Activated T-helper 17 cell treated with anti-CD3 and anti-CD28 coated beads, Interleukin-2, amount 50 U/mL, for 72 hours (primary cell): ENCODE measurements at regions not wholly inside any gene's neighbourhood (a gene's known extent, or its start where the extent isn't known, plus 50 kb on each side); places are given as distances from the start of the nearest gene placed in this dataset.
"Not testable (repeated sequence)": the region's sequence is repeated elsewhere in the genome, so short reads cannot be mapped to it uniquely, and the experiment has no call there.

Source experiments
- ATAC-seq: fragments of 150-1000 bp; cut with Tn5 transposase; replicated peaks from 2 replicates; pipeline ENCODE4 v1.10.0; 2021; ENCODE audit warnings: mild to moderate bottlenecking, moderate library complexity
- H3K27ac Mint-ChIP-seq: one replicate; pipeline ENCODE4 v1.8.0; 2022; ENCODE audit warnings: mixed read lengths
- H3K27me3 Mint-ChIP-seq: one replicate; pipeline ENCODE4 v1.8.0; 2022; ENCODE audit warnings: mixed read lengths
- H3K36me3 Mint-ChIP-seq: one replicate; pipeline ENCODE4 v1.8.0; 2022; ENCODE audit warnings: low read depth, mild to moderate bottlenecking, mixed read lengths
- H3K4me1 Mint-ChIP-seq: one replicate; pipeline ENCODE4 v1.8.0; 2022; ENCODE audit warnings: mixed read lengths
- H3K4me3 Mint-ChIP-seq: one replicate; pipeline ENCODE4 v1.8.0; 2022; ENCODE audit warnings: mild to moderate bottlenecking, mixed read lengths
- H3K9me3 Mint-ChIP-seq: one replicate; pipeline ENCODE4 v1.8.0; 2022; ENCODE audit warnings: mixed read lengths

GRCh38 chr12:58009405-58010195, 68.2 kb downstream of the ATP23 start:
- Mint-ChIP-seq H3K27ac (no peak overlapping the region), H3K36me3 (no peaks in the 10 kb centered on the region), H3K27me3 (peaks cover 20% of the 10 kb centered on the region), H3K4me3 (no peak overlapping the region), H3K9me3 (no peaks in the 10 kb centered on the region), H3K4me1 (no peaks in the 10 kb centered on the region)
- no peak for ATAC-seq

- Mint-ChIP-seq H3K27ac (no peak overlapping the region), H3K4me3 (no peak overlapping the region), H3K27me3 (peaks cover 13% of the 10 kb centered on the region), H3K4me1 (no peaks in the 10 kb centered on the region), H3K36me3 (no peaks in the 10 kb centered on the region), H3K9me3 (no peaks in the 10 kb centered on the region)
- ATAC-seq: no peak
Observed at GRCh38 chr12:58011676-58012075, 70.3 kb downstream of the ATP23 start.

- H3K27ac Mint-ChIP-seq, ATAC-seq, H3K36me3 Mint-ChIP-seq, H3K4me1 Mint-ChIP-seq, H3K27me3 Mint-ChIP-seq, H3K4me3 Mint-ChIP-seq: not testable (repeated sequence)
- H3K9me3 Mint-ChIP-seq: peaks cover 15% of the 10 kb centered on the region
Observed at GRCh38 chr12:58022379-58023020, 81.1 kb downstream of the ATP23 start.

GRCh38 chr12:58025431-58025830, 84.1 kb downstream of the ATP23 start:
- H3K4me1 Mint-ChIP-seq: no peaks in the 10 kb centered on the region
- peaks cover 18% of the 10 kb centered on the region for H3K9me3 Mint-ChIP-seq
- H3K27ac Mint-ChIP-seq: no peak overlapping the region
- H3K4me3 Mint-ChIP-seq: no peak overlapping the region
- peaks cover 14% of the 10 kb centered on the region for H3K27me3 Mint-ChIP-seq
- H3K36me3 Mint-ChIP-seq: no peaks in the 10 kb centered on the region
- no peak for ATAC-seq

GRCh38 chr12:58026426-58026825, 85.1 kb downstream of the ATP23 start:
- no peaks in the 10 kb centered on the region for H3K4me1 Mint-ChIP-seq
- H3K27ac Mint-ChIP-seq: no peak overlapping the region
- H3K27me3 Mint-ChIP-seq: peaks cover 14% of the 10 kb centered on the region
- peaks cover 18% of the 10 kb centered on the region for H3K9me3 Mint-ChIP-seq
- no peak overlapping the region for H3K4me3 Mint-ChIP-seq
- ATAC-seq: no peak
- no peaks in the 10 kb centered on the region for H3K36me3 Mint-ChIP-seq

- Mint-ChIP-seq H3K4me1 (no peaks in the 10 kb centered on the region), H3K36me3 (no peaks in the 10 kb centered on the region), H3K27me3 (peaks cover 15% of the 10 kb centered on the region), H3K27ac (no peak overlapping the region), H3K4me3 (no peak overlapping the region), H3K9me3 (peaks cover 17% of the 10 kb centered on the region)
- ATAC-seq: no peak
Observed at GRCh38 chr12:58026897-58027891, 85.8 kb downstream of the ATP23 start.

- H3K27ac Mint-ChIP-seq: no peak overlapping the region
- H3K27me3 Mint-ChIP-seq: peaks cover 16% of the 10 kb centered on the region
- no peak for ATAC-seq
- no peaks in the 10 kb centered on the region for H3K4me1 Mint-ChIP-seq
- H3K9me3 Mint-ChIP-seq: peaks cover 19% of the 10 kb centered on the region
- no peaks in the 10 kb centered on the region for H3K36me3 Mint-ChIP-seq
- H3K4me3 Mint-ChIP-seq: no peak overlapping the region
Observed at GRCh38 chr12:58028294-58028693, 86.9 kb downstream of the ATP23 start.

GRCh38 chr12:58029260-58029659, 87.9 kb downstream of the ATP23 start:
- H3K4me1 Mint-ChIP-seq: no peaks in the 10 kb centered on the region
- no peaks in the 10 kb centered on the region for H3K36me3 Mint-ChIP-seq
- H3K4me3 Mint-ChIP-seq: no peak overlapping the region
- H3K27me3 Mint-ChIP-seq: peaks cover 16% of the 10 kb centered on the region
- H3K27ac Mint-ChIP-seq: no peak overlapping the region
- ATAC-seq: no peak
- peaks cover 19% of the 10 kb centered on the region for H3K9me3 Mint-ChIP-seq

- Mint-ChIP-seq H3K9me3 (peaks cover 19% of the 10 kb centered on the region), H3K4me1 (no peaks in the 10 kb centered on the region), H3K4me3 (no peak overlapping the region), H3K27ac (no peak overlapping the region), H3K27me3 (peaks cover 16% of the 10 kb centered on the region), H3K36me3 (no peaks in the 10 kb centered on the region)
- peak; percentile 29 for ATAC-seq
Observed at GRCh38 chr12:58030566-58031279, 89.4 kb downstream of the ATP23 start.

- Mint-ChIP-seq H3K4me1 (no peaks in the 10 kb centered on the region), H3K9me3 (peaks cover 20% of the 10 kb centered on the region), H3K27me3 (peaks cover 16% of the 10 kb centered on the region), H3K36me3 (no peaks in the 10 kb centered on the region), H3K4me3 (no peak overlapping the region), H3K27ac (no peak overlapping the region)
- no peak for ATAC-seq
Observed at GRCh38 chr12:58032156-58032555, 90.8 kb downstream of the ATP23 start.

GRCh38 chr12:58033831-58034230, 92.5 kb downstream of the ATP23 start:
- Mint-ChIP-seq H3K9me3 (peaks cover 20% of the 10 kb centered on the region), H3K4me1 (no peaks in the 10 kb centered on the region), H3K36me3 (no peaks in the 10 kb centered on the region), H3K27me3 (peaks cover 11% of the 10 kb centered on the region), H3K27ac (no peak overlapping the region), H3K4me3 (no peak overlapping the region)
- no peak for ATAC-seq

- no peak for ATAC-seq
- Mint-ChIP-seq H3K36me3 (no peaks in the 10 kb centered on the region), H3K27ac (no peak overlapping the region), H3K4me3 (no peak overlapping the region), H3K4me1 (no peaks in the 10 kb centered on the region), H3K9me3 (peaks cover 20% of the 10 kb centered on the region), H3K27me3 (peaks cover 11% of the 10 kb centered on the region)
Observed at GRCh38 chr12:58034311-58034710, 92.9 kb downstream of the ATP23 start.

GRCh38 chr12:58034712-58035111, 93.3 kb downstream of the ATP23 start:
- peaks cover 20% of the 10 kb centered on the region for H3K9me3 Mint-ChIP-seq

GRCh38 chr12:58041441-58041840, 100.1 kb downstream of the ATP23 start:
- peaks cover 15% of the 10 kb centered on the region for H3K9me3 Mint-ChIP-seq
- no peak for ATAC-seq
- H3K4me1 Mint-ChIP-seq: no peaks in the 10 kb centered on the region
- no peak overlapping the region for H3K27ac Mint-ChIP-seq
- H3K36me3 Mint-ChIP-seq: no peaks in the 10 kb centered on the region
- H3K27me3 Mint-ChIP-seq: peaks cover 33% of the 10 kb centered on the region
- H3K4me3 Mint-ChIP-seq: no peak overlapping the region

More at GRCh38 chr12:58034712-58035111, 93.3 kb downstream of the ATP23 start:
- peaks cover 11% of the 10 kb centered on the region for H3K27me3 Mint-ChIP-seq
- H3K27ac Mint-ChIP-seq: no peak overlapping the region
- ATAC-seq: no peak
- H3K4me3 Mint-ChIP-seq: no peak overlapping the region
- no peaks in the 10 kb centered on the region for H3K4me1 Mint-ChIP-seq
- H3K36me3 Mint-ChIP-seq: no peaks in the 10 kb centered on the region
